Colonic mucosa (tissue), 4 donors: ENCODE measurements at regions not wholly inside any gene's neighbourhood (a gene's known extent, or its start where the extent isn't known, plus 50 kb on each side); places are given as distances from the start of the nearest gene placed in this dataset.

Experiments used
- DNase-seq: peaks from one replicate; pipeline ENCODE4 v3.0.0-alpha.2; 2020
- H3K27ac ChIP-seq: fragments of 200-600 bp; one replicate; pipeline ENCODE4 v1.8.0; 2021
- H3K27me3 ChIP-seq: fragments of 200-600 bp; one replicate; pipeline ENCODE4 v1.8.0; 2021
- H3K36me3 ChIP-seq: fragments of 200-600 bp; one replicate; pipeline ENCODE4 v1.8.0; 2021
- H3K4me1 ChIP-seq: fragments of 200-600 bp; one replicate; pipeline ENCODE4 v1.8.0; 2021; ENCODE audit warnings: mild to moderate bottlenecking
- H3K4me3 ChIP-seq: fragments of 200-600 bp; one replicate; pipeline ENCODE4 v1.8.0; 2021
- H3K9ac ChIP-seq, 2 donors: one replicate each; pipeline ENCODE4 v1.7.0; 2013; ENCODE audit warnings: control low read depth in 2 of 2, low read depth in 2 of 2, low read length in 2 of 2
- H3K9me3 ChIP-seq: fragments of 200-600 bp; one replicate; pipeline ENCODE4 v1.8.0; 2021
- intact Hi-C: fragments of 100-400 bp; cut with DNase I; formaldehyde crosslinking; loops from one replicate; pipeline ENCODE4 v1.14.1; 2022
- TF ChIP-seq, protein P1 (sequence below): fragments of 200-600 bp; IDR thresholded peaks from one replicate; pipeline ENCODE4 v1.8.0; 2022; ENCODE audit warnings: antibody characterized with exemption, mild to moderate bottlenecking
- donor health status: healthy.
- donor health status: DM: no; HTN: no; CAD: no.
- donor health status: DM: no; HTN: no; CAD: no.

DNA sequence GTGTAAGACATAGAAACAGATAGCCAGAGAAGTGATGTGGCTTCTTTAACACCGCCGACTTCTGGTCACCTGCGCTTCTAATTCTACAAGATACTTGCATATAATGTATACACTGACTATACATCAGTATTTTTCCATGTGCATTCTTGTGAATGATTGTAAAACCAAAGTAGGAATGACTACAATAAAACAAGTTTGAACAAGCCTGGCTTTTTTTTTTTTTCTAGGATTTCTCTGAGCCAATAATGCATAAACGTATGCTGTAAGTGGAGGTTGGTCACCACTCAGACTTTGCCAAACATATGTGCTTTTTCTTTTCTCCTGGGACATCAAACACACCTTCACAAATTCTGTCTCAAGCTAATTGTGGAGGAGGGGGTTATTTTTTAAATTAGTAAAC is 237.8 kb upstream of the KIRREL3 start:
- no peaks in the 10 kb centered on the region for H3K36me3 ChIP-seq
- H3K9ac ChIP-seq: no peak overlapping the region
- H3K4me3 ChIP-seq: no peak overlapping the region
- no peaks in the 10 kb centered on the region for H3K27me3 ChIP-seq
- H3K27ac ChIP-seq: no peak overlapping the region
- H3K4me1 ChIP-seq: no peaks in the 10 kb centered on the region
- no peak for DNase-seq
- H3K9me3 ChIP-seq: no peaks in the 10 kb centered on the region
- intact Hi-C loops: no loop called here
- TF ChIP-seq, protein P1, sequence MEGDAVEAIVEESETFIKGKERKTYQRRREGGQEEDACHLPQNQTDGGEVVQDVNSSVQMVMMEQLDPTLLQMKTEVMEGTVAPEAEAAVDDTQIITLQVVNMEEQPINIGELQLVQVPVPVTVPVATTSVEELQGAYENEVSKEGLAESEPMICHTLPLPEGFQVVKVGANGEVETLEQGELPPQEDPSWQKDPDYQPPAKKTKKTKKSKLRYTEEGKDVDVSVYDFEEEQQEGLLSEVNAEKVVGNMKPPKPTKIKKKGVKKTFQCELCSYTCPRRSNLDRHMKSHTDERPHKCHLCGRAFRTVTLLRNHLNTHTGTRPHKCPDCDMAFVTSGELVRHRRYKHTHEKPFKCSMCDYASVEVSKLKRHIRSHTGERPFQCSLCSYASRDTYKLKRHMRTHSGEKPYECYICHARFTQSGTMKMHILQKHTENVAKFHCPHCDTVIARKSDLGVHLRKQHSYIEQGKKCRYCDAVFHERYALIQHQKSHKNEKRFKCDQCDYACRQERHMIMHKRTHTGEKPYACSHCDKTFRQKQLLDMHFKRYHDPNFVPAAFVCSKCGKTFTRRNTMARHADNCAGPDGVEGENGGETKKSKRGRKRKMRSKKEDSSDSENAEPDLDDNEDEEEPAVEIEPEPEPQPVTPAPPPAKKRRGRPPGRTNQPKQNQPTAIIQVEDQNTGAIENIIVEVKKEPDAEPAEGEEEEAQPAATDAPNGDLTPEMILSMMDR: no peak

DNA sequence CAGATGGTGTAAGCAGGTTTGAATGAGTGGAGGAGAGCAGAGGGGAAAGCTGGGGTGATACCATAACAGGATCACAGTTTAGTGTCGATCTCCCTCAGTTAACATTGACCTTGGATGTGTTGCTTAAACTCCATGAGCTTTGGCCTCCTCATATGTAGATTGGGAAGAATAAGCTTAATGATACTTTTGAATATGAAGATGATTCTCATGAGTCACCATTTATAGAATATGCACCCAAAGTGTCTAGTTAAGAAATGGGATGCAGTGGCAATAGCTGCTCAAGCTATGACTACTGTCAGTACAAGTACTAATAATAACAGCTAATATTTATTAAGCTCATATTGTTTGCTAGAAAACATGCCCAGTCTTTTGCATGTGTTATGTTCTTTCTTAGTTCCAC is 236.2 kb upstream of the KIRREL3 start:
- H3K9me3 ChIP-seq: no peaks in the 10 kb centered on the region
- no peak for DNase-seq
- no peak overlapping the region for H3K4me3 ChIP-seq
- no peaks in the 10 kb centered on the region for H3K27me3 ChIP-seq
- no peak overlapping the region for H3K27ac ChIP-seq
- H3K36me3 ChIP-seq: no peaks in the 10 kb centered on the region
- H3K4me1 ChIP-seq: no peaks in the 10 kb centered on the region
- H3K9ac ChIP-seq: no peak overlapping the region
- intact Hi-C loops: no loop called here
- TF ChIP-seq, protein P1: no peak

DNA sequence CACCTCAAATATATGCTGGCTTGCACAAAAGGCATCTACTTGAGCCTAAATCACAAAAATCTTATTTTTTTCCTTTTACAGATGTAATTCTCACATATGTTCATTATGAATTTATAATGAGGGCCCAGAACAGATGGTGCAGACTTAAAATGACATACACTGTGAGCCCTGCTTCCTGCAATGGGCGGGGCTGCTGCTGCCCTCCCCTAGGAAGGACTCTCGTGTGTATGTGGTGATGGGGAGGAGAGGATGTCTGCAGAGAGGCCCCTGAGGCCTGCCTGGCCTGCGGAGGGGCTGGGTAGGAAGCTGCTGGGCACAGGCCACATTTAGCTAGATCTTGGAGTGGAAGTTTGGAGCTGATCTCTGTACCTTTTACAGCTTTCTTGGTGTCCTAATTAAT is 233.4 kb upstream of the KIRREL3 start:
- TF ChIP-seq, protein P1: no peak
- Histone ChIP-seq H3K36me3 (no peaks in the 10 kb centered on the region), H3K9me3 (no peaks in the 10 kb centered on the region), H3K4me3 (no peak overlapping the region), H3K9ac (no peak overlapping the region), H3K27me3 (no peaks in the 10 kb centered on the region), H3K4me1 (no peaks in the 10 kb centered on the region), H3K27ac (no peak overlapping the region)
- DNase-seq: no peak
- intact Hi-C loops: no loop called here

DNA sequence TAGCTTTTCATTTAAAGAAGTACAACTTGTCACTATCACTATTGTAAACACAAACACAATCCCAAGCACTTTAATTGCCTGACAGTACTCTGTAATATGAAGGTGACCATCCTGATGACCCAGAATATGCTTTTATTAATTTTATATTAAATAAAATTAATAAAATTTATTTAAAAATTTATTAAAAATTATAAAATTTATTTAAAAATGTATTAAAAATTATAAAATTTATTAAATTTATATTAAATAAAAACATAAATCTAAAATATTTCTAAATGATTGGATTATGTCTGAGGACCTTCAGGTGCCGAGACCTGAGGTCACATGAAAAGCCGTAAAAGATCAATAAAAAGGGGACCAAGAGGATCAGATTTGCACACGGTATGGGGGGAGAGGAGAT is 229.8 kb upstream of the KIRREL3 start:
- Histone ChIP-seq H3K9me3 (no peaks in the 10 kb centered on the region), H3K36me3 (no peaks in the 10 kb centered on the region), H3K27ac (no peak overlapping the region), H3K27me3 (no peaks in the 10 kb centered on the region), H3K9ac (no peak overlapping the region), H3K4me3 (no peak overlapping the region), H3K4me1 (no peaks in the 10 kb centered on the region)
- intact Hi-C loops: no loop called here
- DNase-seq: no peak
- TF ChIP-seq, protein P1: no peak

DNA sequence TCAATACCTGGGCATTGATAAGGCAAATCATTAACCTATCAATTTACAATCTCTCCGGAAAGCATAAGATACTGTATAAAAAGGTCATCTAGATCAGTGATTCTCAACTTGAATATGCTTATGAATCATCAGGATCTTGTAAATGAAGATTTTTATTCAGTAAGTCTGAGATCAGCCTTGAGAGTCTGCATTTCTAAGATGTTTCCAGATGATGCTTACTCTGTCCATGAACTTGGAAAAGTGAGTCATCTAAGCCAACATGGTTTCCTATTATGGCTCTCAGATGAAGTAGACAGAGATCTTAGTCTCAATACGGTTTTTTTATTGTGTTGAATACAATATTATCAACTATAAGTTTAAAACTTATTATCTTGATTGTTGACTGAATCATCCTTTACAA is 226.4 kb upstream of the KIRREL3 start:
- Histone ChIP-seq H3K27me3 (no peaks in the 10 kb centered on the region), H3K4me1 (no peaks in the 10 kb centered on the region), H3K27ac (no peak overlapping the region), H3K36me3 (no peaks in the 10 kb centered on the region), H3K9ac (no peak overlapping the region), H3K4me3 (no peak overlapping the region), H3K9me3 (no peaks in the 10 kb centered on the region)
- intact Hi-C loops: no loop called here
- TF ChIP-seq, protein P1: no peak
- no peak for DNase-seq

DNA sequence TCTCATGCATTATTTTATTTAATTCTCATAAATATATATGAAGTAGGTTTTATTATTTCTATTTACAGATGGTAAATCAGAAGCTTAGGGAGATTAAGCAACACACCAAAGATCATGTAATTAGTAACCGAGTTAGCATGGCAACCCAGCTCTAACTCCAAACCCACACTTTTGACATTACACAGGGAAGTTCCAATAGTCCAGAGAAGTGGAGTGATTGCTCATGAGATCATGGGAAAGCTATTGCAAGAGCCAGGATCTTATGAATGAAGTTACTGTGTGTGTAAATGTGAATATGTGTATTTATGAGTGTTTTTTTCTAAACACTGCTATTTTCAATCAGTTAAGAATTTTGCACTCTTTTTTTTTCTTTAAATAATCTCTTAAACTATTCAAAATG is 225.8 kb upstream of the KIRREL3 start:
- H3K27ac ChIP-seq: no peak overlapping the region
- intact Hi-C loops: no loop called here
- DNase-seq: no peak

More for the DNA sequence above, 225.8 kb upstream of the KIRREL3 start:
- H3K4me3 ChIP-seq: no peak overlapping the region
- TF ChIP-seq, protein P1: no peak
- no peaks in the 10 kb centered on the region for H3K4me1 ChIP-seq
- no peaks in the 10 kb centered on the region for H3K36me3 ChIP-seq
- H3K9me3 ChIP-seq: no peaks in the 10 kb centered on the region
- no peak overlapping the region for H3K9ac ChIP-seq
- H3K27me3 ChIP-seq: no peaks in the 10 kb centered on the region
